Choroid plexus epithelial cell (primary cell): ENCODE measurements at regions not wholly inside any gene's neighbourhood (a gene's known extent, or its start where the extent isn't known, plus 50 kb on each side); places are given as distances from the start of the nearest gene placed in this dataset.
A peak's percentile ranks its signal among the peaks of the same experiment; 100 is the strongest.

ENCODE experiments used
- DNase-seq: peaks from one replicate; pipeline ENCODE4 v3.0.0-alpha.2; 2010; ENCODE audit warnings: low read depth
- H3K4me3 ChIP-seq: 2 replicates; pipeline ENCODE4 v1.5.1; 2011; ENCODE audit warnings: low read depth, mild to moderate bottlenecking, control low read depth, low read length, moderate library complexity
- TF ChIP-seq, protein P1 (sequence below): conservative IDR thresholded peaks from 2 replicates; pipeline ENCODE4 v1.5.1; 2011; ENCODE audit warnings: low read depth, mild to moderate bottlenecking, control low read depth, inconsistent platforms, low read length, moderate library complexity

DNA sequence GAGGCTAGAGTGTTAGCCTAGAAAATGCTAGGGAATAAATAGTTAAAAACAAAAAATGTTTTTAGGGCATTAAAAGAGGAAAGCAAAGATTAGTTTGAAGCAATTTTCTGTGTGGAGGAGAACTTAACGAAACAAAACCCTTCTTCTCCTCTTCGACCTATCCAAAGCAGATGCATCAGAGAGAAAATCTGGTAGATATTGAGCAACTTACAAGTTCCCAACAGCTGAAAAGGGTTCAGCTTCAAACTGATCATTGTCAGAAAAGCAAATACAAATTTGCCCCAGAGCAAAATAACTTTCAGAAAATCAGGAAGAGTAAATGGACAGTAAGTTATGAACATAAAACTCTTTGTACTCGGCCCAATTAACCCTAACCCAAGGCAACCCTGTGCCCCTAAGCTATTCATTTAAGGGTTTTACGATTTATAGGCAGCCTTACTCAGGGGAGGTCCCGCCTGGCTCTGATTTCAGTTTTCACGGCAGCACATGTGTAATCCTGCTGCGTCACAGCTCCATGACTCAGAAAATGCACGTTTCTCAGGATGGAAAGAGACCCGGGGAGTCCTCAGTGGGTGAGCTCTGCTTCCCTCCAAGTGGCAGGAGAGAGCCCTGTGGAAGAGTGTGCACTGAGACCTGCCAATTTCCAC is 405.7 kb upstream of the SALL1 start:
- TF ChIP-seq, protein P1, sequence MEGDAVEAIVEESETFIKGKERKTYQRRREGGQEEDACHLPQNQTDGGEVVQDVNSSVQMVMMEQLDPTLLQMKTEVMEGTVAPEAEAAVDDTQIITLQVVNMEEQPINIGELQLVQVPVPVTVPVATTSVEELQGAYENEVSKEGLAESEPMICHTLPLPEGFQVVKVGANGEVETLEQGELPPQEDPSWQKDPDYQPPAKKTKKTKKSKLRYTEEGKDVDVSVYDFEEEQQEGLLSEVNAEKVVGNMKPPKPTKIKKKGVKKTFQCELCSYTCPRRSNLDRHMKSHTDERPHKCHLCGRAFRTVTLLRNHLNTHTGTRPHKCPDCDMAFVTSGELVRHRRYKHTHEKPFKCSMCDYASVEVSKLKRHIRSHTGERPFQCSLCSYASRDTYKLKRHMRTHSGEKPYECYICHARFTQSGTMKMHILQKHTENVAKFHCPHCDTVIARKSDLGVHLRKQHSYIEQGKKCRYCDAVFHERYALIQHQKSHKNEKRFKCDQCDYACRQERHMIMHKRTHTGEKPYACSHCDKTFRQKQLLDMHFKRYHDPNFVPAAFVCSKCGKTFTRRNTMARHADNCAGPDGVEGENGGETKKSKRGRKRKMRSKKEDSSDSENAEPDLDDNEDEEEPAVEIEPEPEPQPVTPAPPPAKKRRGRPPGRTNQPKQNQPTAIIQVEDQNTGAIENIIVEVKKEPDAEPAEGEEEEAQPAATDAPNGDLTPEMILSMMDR = peak; percentile 34
- no peak overlapping the region for H3K4me3 ChIP-seq
- DNase-seq = peak; percentile 93

DNA sequence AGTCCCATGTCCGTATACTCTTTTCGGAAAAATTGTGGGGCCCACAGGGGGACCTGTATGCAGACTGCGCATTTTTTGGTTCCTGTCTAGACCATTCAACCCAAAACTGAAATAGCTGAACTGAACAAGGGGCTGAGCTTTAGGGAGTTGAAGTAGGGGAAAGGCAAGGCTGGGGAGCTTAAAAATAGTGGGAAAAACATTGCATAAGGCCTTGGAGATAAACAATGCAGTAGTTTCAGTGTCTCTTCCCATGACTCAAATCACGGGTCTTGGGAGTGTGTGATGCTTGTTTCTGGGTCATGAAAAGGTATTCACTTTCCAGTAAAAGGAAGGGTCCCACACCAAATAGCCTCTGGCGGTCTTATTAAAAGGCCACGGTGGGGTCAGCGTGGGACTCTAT is 402.8 kb upstream of the SALL1 start:
- no peak overlapping the region for H3K4me3 ChIP-seq
- DNase-seq = peak; percentile 34
- TF ChIP-seq, protein P1 = no peak

DNA sequence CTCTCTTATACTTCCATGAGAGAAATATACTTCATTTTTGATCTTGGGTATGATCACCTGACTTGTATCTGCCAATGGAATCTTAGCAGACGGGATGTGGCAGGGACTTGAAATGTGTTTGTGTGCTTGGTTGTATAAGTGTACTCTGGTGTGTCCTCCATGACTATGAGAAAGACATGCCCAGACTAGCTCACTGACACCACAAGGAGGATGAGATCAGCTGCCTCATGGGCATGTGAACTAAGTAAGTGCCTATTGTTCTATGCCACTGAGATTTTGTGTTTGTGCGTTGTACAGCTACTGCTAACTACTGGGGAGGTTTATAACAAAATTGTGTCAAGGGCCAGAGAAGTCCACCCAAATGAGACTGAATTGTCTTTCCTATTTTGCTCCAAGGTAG is 402.2 kb upstream of the SALL1 start:
- no peak for DNase-seq
- no peak overlapping the region for H3K4me3 ChIP-seq
- TF ChIP-seq, protein P1 = no peak

DNA sequence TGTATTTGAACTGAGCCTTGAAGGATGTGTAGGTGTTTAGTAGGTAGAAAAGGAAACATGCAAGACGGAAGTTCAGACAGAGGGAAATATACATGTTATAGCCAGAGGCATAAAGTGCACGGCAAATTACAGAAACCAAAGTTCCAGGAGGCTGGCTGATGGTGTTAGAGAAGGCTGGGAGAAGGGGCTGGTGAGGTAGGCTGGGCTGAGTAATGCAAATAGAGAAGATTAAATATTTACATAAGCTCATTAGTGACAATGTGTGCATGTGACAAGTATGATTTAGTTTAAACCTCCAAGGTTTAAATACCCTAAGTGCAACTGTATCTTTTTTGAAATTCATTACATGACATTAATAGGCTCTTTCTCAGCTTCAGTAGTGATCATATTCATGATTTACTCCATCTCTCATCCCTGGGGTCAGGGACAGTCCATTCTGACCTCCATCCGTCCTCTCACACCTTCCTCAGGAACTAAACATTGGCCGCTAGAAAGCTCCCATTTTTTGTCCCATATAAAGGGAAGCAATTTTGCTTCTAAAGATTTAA is 399.8 kb upstream of the SALL1 start:
- no peak overlapping the region for H3K4me3 ChIP-seq
- TF ChIP-seq, protein P1 = no peak
- no peak for DNase-seq

DNA sequence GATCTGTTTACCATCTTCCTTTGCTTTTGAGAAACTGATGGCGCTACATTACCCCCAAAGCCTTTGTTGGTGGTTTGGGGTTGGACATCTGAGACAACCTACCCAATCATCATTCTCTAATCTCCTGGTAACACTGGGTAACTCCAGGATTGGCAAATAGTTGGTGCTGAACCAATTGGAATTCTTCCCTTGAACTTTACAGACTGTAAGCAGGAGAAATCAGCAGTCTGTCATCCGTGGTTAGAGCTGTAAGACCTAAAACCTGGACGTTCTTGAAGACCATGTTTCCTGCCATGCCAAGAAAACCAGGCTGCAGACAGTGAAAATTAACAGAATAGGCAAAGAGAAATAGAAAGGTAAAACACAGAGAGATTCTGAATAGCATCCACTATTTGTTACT is 398.8 kb upstream of the SALL1 start:
- DNase-seq = peak; percentile 52
- TF ChIP-seq, protein P1 = no peak
- no peak overlapping the region for H3K4me3 ChIP-seq

DNA sequence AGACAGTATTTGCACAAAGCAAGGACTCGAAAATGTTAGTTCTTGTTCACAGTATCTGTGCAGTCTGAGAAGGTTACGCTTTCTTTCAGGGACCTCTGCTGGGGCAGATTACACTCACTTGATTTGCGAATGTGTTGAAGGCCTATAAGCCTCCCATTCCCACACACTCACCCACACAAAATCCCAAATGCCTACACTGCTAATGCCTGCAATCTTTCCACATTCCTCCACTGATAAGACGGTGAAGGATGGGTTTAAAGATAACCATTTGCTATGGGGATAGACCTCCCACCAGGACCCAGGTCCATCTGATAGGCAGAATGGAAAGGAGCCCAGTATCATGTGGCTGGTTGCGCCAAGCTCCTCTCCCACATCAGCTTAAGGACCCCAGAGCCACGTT is 394.9 kb upstream of the SALL1 start:
- H3K4me3 ChIP-seq = no peak overlapping the region
- TF ChIP-seq, protein P1 = no peak

DNA sequence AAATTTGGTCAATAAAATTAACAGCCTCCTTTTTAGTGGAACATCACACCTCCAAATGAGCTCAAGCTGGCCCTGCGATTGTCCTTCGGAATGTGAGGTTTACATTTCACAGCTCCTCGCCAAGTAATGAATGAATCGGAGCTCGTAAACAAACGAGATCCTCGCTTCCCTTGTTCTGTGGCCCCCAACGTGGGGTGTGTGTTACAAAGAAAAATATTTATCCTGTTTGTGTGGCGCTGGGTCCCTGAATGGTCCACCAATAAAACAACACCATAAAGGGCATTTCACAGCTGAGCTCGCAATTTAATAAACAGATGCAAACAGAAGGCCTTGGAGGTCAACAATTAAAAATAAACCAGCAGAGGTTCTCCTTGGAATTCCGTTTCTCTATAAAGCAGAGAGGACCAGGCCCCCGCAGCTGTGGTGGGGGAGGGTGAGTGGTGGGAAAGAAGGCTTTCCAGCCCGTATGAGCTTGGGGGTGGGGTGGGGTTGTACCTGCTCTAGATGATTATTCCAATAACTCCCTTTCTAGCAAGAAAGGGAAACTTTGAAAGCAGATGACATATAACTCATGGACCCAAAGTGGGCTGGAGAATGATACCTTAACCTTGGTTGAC is 393.9 kb upstream of the SALL1 start:
- H3K4me3 ChIP-seq = no peak overlapping the region
- no peak for DNase-seq
- TF ChIP-seq, protein P1 = no peak

More for the DNA sequence above, 394.9 kb upstream of the SALL1 start:
- no peak for DNase-seq
